Upper lobe of left lung (tissue), 4 donors: ENCODE measurements at regions not wholly inside any gene's neighbourhood (a gene's known extent, or its start where the extent isn't known, plus 50 kb on each side); places are given as distances from the start of the nearest gene placed in this dataset.
"Not testable (repeated sequence)": the region's sequence is repeated elsewhere in the genome, so short reads cannot be mapped to it uniquely, and the experiment has no call there.

Experiments used
- CTCF ChIP-seq, 6 experiments: fragments of 450-650 bp in 4 of 6; fragments of 200-600 bp in 2 of 6; sonication (generic) in 2 of 6; IDR thresholded peaks; one replicate each; pipeline ENCODE4 v1.5.1; 2016 to 2019; ENCODE audit warnings: antibody characterized with exemption in 6 of 6
- POLR2A ChIP-seq, 4 donors: fragments of 450-650 bp; IDR thresholded peaks; one replicate each; pipeline ENCODE4 v1.5.1; 2016 to 2017; ENCODE audit warnings: antibody characterized with exemption in 4 of 4, mild to moderate bottlenecking in 2 of 4

DNA sequence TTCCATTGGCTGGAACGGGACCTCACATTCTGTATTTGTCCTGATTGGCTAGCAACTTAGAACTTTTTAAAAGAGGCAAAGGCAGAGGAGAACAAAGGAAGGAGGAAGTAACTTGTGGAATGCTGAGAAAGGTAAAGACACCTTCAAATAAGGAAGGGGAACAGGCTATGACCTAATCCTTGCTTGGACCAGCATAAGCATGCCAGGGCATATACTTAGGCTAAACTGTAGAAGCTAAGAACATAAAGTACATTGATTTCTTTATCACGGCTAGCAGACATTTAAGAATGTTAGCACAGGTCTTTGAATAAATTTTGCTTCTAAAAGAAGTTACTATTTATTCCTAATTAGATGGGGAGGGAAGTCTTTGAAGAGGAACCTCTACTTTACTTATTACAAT is 136.4 kb upstream of the SMYD2 start:
- not testable (repeated sequence) for TF ChIP-seq CTCF, POLR2A (IDR thresholded peaks at IDR 0.05)
